GM19324 (cell line): ENCODE measurements at regions not wholly inside any gene's neighbourhood (a gene's known extent, or its start where the extent isn't known, plus 50 kb on each side); places are given as distances from the start of the nearest gene placed in this dataset.
A peak's percentile ranks its signal among the peaks of the same experiment; 100 is the strongest.

Experiments used
- ATAC-seq: cut with Tn5 transposase; IDR thresholded peaks from one replicate; pipeline ENCODE4 v1.9.1; 2021; ENCODE audit warnings: mild to moderate bottlenecking, moderate library complexity; ENCODE audit not compliant: unreplicated experiment, low FRiP score

DNA sequence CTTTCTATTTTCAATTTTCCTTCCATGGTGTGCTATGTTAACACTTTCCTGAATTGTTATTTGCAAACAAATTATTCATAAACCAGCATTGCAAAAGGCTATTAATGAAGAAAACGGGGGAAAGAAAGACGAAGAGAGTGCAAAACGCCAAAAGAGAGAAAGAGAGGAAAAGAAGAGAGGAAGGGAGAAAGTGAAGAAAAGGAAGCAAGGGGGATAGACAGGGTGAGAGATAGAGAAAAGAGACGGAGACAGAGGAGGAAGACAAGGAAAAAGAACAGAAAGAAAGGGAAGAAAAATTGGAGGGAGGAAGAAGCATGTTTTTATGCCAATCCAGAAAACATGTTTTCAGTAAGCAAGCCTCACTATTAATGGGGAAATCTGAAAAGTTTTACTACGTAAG lies 310.6 kb downstream of the TFEC start:
- no peak for ATAC-seq

DNA sequence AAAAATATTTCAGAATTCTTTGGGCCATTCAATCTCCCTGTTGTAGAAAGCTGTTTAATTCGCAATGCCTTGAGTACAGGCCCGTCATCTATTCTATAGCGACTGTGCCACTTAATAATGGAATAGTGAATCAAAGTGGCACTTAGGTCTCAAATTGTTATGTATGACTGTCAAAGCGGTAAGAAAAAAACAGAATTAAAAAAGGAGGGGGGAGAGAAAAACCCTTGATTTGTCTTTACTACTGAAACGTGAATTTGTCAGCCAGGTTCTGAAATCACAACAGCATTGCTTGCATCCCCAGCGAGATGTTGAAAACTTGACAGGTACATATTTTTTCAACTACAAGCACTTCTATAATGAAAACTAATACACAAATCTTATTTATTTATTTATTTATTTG lies 320.9 kb downstream of the TFEC start:
- ATAC-seq = no peak

DNA sequence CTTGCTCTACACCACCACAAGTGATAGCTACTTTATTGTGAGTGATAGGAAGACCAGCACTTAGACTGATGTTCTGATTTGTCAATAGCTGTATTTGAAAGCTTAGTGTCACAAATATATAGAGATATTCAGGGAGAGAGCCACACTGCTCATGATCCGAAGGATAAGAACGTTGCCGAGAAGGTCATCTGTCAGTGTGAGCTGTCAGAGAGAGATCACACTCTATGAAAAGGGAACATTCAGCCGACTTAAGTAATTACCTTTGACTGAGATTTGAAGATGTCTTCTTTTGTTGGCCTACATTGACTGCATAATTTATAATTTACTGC lies 322.6 kb downstream of the TFEC start:
- no peak for ATAC-seq

DNA sequence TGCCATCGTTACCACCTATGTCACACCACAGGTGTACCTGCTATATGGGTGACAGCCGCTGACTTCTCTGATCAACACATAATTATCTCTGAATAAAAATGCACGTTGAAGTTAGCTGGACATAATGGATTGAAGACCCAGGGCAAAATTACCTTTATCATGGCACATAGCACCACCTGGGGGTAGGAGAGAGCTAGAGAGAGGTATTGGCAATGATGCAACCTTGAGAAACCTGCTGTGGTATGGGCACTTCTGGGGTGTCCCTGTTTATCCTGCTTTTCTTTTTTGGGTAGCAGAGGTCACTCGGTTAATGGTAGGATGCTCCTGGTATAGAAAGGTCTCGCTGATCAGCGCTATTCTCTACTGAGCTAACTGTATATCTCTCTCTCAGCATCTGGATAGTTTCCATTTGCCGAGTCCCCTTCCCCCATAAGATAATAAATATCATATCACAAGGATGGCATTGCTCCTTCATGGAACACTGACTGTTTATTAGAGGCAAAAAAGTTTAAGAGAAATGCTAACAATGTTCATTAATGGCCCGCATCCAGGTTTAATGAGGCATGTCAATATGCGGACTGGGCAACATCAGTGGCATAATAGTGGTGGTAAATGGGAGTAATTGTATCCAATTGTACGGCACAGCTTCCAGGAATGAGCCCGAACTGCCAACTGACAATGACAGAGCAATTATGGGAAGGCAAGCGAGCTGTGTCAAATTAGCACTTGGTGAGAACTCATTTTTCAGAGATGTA lies 323.1 kb downstream of the TFEC start:
- ATAC-seq = no peak

DNA sequence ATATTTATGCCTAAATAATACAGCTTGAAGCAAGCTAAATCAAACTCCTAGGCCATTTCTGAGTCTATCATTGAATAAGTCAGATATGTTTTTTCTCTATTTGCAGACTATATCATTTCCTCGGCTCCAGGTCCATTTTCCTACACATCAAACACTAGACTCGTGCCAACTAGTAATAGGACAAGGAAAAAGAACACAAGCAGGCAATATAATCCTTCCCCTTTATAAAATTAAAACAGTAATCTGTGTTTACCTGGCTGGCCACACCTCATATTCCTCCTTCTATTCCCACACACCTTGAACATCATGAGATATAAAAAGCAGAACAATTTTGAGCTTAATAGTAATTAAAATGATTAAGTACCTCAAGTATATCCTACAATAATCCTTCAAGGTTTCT lies 325.7 kb downstream of the TFEC start:
- no peak for ATAC-seq

DNA sequence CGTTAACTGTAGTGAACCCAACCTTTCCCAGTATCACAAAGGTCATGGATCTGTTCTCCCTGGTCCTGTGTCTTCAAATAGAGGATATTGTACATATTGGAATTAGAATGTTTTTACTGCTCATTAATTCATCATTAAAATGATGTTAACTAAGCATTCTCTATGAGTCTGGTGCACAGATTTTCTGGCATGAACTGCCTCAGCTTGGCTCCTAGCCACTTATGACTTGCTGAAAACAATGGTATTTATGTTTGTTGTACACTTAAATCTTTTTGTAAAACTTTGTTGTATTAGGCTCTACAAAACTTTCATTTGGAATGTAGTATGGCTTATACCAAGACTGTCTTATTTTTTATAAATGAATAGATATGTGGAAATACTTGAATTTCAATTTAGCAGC lies 329.4 kb downstream of the TFEC start:
- no peak for ATAC-seq

DNA sequence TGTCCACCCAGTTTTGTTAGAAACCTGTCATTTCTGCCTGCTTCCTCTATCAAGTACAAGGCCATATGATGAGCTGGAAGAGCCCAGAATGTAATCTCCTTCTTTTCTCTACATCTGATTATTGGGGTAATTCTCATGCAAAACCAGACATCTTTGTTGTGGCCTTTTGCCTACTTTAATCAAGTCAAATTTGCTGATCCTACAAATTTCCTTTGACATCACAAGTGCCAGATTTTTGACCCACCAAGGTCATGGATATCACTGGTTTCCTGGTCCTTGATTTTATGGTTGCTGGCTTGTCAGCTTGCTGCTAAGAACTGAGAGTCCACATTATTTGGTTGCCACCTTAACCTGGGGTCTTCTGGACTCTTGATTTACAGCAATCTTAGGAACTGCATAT lies 336.1 kb downstream of the TFEC start:
- ATAC-seq = no peak

DNA sequence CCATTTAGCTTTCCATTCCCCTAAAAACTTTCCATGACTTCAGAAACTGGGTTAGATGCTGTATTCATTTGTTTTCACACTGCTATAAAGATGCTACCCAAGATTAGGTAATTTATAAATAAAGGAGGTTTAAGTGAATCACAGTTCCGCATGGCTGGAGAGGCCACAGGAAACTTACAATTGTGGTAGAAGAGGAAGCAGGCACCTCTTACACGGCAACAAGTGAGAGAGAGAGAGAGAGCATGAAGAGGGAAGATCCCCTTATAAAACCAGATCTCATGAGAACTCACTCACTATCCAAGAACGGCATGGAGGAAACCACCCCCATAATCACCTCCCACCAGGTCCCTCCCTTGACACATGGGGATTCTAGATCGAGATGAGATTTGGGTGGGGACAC lies 336.8 kb downstream of the TFEC start:
- no peak for ATAC-seq

DNA sequence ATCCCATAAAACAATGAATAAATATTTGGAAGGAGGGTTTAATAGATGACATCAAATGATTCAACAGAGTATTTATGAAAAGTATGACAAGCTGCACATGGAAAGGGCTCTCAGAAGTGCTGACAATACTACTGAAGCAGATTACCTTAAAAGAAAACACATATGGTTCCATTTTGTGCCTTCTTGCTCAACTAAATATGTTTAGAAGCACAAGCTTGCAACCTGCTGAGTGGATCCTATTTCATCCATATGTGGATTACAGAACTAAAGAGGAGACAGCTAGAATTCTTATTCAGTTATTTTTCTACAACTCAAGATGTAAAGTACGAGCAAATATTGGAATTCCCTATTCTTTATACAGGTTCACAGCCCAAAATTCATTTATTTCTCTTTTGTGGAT lies 340.6 kb downstream of the TFEC start:
- no peak for ATAC-seq

DNA sequence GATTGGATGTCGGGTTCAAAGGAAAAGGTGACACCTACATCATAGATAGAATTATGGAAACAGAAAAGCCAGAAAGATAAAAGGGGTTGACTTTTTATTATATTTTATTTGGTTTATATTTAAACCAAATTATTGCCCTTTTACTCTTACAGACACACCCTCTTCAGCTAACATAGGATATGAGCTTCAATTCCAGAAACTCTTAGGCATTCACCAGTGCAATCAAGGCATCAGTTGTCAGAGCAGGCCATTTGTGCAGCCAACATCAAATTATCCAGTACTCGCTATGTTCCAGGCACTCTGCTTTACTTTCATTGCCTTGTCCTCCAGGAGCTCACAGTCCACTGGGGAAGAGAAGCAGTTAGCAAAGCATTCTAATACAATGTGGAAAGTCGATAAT lies 347.5 kb downstream of the TFEC start:
- no peak for ATAC-seq

DNA sequence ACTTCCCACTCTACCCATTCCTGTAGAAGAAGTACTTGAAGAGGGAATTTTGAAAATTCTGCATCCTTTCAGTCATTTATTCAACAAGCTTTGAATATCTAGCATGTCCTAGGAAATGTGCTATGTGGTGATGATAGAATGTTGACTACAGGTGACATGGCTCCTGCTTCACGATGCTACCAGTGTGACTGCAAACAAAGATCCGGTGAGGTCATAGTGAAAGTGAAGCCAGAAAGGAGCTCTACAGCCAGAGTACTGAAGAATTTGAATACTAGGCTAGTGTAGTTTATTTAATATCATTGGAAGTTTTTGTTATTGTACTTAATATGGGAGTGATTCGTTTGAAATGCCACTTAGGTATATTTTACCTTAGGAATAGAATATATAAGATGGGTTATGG lies 348.1 kb downstream of the TFEC start:
- peak; percentile 65 for ATAC-seq

DNA sequence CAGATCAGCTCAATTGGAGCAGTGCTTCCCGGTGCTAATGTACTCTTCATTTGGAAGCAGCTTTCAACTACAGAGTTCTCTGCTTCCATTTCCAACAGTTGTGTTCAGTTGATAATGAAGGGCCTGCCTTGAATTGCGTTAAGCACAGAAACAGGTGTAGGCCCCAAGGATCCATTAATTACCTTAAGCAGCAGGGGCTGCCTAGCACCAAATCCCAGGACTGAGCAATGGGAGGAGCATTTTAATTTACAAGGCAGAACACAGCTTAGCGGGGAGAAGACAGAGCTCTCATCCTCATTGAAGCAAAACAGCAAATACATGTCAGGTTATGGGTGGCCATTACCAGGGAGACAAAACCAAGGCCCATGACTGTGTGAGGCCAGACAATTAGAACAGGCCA lies 349.6 kb downstream of the TFEC start:
- no peak for ATAC-seq

DNA sequence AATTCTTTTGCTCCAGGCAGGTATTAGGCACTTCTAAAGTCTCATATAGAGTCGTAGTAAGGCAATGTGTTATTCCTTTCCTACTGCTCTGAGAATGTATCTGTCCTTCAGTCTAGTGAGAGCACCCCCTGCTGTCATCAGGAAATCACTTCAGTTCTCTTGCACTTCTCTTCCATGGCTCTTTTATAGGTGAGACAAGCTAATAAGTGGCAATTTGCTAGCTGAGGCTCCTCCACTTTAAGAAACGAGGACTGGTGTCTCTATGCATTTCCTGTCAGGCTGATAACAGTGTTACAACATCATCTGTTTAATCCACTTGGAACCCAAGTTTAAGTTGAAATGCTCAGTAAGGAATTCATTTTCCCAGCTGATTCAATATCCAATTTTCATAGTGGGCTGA lies 350.6 kb downstream of the TFEC start:
- ATAC-seq = peak; percentile 58

DNA sequence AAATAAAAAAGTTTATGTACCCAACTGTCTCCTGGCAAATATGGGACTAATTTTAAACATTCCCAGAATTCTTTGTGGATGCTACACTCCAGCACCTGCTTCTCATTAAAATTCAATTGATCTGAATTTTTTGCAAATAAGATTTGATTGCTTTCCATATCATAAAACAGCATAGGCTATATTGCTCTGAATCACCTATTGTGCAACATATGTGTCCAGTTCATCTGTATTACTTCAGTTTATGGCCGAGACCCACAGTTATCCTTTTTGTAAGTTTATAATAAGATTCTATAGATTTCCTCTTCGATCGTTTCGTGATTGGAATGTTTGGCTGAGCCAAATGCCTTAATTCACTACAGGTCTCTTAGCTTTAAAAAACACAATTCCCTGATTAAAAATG lies 351.1 kb downstream of the TFEC start:
- no peak for ATAC-seq

DNA sequence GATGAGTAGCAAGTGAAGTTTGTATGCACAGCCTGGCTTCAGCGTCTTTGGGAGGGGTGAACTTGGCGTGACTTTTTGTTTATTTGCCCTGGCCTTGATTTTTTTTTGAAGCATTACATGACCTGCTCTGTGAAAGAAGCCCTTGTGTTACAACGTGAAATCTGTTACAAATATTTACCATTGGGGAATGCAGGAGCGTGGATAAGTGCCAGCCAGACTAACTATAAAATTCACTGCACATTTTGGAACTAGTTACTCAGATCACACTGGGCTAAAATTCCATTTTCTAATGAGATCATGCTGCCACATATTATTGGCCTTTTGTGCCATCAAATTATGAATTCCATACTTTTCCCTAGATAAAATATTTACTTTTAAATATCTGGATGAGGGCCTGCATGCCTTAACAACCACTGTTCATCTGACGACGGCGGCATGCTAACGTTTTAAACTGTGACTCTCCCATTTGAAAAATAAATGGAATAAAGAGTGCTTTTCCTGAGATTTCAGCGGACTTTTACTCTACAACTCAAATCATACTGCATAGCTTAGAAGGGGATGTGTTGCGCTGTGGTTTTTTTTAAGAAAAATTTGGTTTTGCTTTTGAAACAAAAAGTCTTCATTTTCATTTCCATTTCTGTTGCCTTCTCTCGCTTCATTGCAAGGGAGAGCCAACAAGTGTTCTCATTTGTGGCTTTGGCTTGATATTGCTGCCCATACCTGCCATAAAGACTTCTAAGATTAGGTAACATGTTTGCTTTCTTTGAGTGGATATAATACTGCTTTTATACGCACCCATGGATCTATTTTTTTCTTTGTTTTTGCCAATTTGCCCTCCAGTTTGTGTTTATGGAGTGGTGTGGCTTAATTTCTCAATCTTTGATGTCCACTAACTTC lies 352.2 kb downstream of the TFEC start:
- ATAC-seq = no peak

DNA sequence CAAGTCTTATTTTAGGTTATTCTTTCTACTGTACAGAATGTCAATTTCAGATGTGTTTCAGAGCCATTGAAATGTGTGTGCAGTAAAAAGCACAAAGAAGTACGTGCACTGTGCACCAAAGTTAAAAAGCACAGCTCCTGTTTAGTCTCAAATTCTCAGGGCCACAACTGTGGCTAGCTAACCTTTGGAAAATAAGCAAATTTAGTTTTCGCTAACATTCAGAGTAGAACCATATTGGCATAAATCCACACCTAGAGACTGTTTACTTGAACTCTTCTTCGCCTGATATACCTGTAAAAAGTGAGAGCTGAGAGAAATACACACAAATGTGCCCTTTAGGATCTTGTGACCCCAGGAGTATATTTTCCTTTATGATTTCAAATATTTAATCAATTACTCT lies 353.9 kb downstream of the TFEC start:
- no peak for ATAC-seq

DNA sequence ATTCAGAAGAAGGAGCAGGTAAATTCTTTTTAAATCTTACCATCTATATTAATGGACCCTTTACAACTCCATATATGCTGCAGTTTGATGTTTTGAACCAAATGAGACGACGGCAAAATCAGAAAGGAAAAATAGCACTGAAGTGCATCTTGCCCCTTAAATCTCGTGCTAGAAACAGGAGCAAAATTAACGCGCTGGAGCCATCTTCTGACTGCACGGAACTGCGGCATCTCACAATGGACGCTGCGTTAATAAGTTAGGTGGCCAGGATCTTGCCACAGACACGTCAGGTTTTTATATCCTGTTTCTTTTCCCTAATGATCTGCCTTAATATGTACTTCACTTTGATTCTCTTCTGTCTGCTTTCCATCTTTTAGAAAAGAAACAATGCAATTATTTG lies 354.5 kb downstream of the TFEC start:
- ATAC-seq = no peak

DNA sequence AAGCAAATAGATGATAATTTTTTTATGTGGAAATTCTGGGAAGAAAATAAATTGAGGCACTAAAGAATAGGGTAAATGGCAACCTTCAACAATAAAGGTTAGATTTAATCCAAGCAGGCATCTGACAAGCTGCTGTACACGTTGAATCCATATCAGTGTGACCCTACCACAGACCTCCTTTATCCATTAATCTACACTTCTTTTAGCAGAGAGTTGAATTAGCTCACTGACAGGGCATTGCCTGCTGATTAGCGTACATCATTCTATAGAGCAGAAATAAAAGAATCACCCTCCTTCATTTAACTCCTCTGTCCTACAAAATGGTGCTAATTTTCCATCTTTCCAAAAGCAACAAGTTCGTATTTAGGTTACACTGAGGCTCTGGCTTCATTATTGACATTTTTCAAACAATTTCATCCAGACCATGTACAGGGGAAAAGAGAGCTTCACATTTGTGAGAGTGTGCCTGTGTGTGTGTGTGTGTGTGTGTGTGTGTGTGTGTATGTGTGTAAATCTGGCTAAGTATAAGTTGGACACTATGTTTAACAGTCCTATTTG lies 356.0 kb downstream of the TFEC start:
- no peak for ATAC-seq

DNA sequence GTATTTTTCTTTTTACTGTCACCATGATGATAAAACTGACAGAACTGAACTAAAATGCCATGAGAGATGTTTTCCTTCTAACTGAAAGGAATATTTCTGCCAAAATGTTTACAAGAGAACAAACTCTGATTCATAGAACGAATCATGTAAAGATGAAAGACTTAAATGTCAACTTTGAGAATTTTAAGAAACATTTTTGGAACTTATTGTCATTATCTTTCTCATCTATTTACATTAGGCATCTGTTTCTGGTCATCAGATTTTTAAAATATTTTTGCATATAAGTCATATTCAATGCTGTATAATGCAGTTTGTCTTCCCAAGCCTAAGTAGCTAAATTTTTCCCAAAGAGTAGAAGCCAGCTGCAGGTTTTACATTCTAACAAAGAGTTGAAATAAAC lies 358.5 kb downstream of the TFEC start:
- no peak for ATAC-seq

DNA sequence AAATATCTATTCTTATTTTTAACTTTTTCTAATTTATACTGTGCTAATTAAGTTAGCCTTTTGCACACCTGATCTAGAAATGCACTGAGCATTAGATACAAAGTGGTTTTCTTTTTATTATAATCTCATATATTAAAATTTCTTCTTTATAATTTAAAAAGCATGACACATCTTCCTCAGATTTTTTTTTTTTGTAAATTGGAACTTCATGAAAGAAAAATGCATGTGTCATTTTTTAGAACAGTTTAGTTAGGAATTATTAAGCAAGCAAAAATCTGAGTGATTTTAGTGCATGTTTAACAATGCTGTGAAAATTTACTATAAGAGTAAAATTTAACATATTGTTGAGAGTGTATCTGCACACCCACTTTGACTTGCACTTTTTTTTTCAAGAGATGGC lies 367.9 kb downstream of the TFEC start:
- no peak for ATAC-seq

DNA sequence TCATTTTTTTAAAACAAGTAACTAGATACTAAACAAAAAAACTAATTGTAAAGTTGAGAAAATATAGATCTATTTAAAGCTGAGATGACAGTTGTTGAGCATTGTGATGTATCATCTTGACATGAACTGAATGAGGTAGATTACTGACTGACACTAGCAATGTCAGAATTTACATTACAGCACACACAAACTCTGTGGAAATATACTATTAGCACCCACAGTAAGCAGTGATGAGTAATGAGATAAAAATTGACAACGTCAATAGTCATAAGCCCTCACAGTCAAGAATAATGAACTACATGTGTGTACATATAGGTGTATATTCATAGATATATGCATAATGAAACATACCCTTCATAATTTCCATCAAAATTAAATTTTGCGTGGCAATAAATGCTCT lies 368.4 kb downstream of the TFEC start:
- no peak for ATAC-seq

DNA sequence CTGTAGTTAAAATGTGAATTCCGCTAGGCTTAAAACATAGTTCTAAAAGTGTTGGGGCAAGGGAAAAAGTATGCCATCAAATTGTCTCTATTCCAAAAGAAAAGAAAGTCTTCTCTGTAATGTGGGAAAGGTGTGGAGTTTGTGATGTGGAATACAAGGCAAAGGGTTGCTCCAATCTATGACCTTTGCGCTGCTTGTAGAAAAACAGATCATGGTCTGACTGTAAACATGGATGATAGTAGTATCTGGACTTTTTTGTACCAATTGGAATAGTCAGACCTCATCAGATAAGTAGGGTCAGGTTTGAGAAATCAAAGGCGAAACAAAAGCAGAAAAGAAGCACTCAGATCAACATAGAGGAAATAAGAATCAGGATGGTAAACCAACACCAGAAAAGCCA lies 372.3 kb downstream of the TFEC start:
- no peak for ATAC-seq
